ENCODE measurements at regions not wholly inside any gene's neighbourhood (a gene's known extent, or its start where the extent isn't known, plus 50 kb on each side); places are given as distances from the start of the nearest gene placed in this dataset.

GRCh38 chr3:116929505-116930222, 220.1 kb downstream of the TUSC7 start:
- DNase-seq (ENCODE audit: low read depth in 1 of 2, low spot score in 1 of 2), result no peak

GRCh38 chr3:116930786-116931185, 221.2 kb downstream of the TUSC7 start:
- DNase-seq (ENCODE audit: low read depth in 1 of 2, low spot score in 1 of 2), result no peak

GRCh38 chr3:116939091-116939490, 229.5 kb downstream of the TUSC7 start:
- no peak for DNase-seq (ENCODE audit: low read depth in 1 of 2, low spot score in 1 of 2)

- no peak for DNase-seq (ENCODE audit: low read depth in 1 of 2, low spot score in 1 of 2)
Observed at GRCh38 chr3:116939550-116939949, 230.0 kb downstream of the TUSC7 start.

- DNase-seq (ENCODE audit: low read depth in 1 of 2, low spot score in 1 of 2), result no peak
Observed at GRCh38 chr3:116940719-116941118, 231.1 kb downstream of the TUSC7 start.

- no peak for DNase-seq (ENCODE audit: low read depth in 1 of 2, low spot score in 1 of 2)
Observed at GRCh38 chr3:116946376-116946775, 236.8 kb downstream of the TUSC7 start.

- no peak for DNase-seq (ENCODE audit: low read depth in 1 of 2, low spot score in 1 of 2)
Observed at GRCh38 chr3:116947148-116947547, 237.6 kb downstream of the TUSC7 start.

- DNase-seq (ENCODE audit: low read depth in 1 of 2, low spot score in 1 of 2), result no peak
Observed at GRCh38 chr3:116947809-116948208, 238.2 kb downstream of the TUSC7 start.

GRCh38 chr3:116950301-116951055, 240.9 kb downstream of the TUSC7 start:
- no peak for DNase-seq (ENCODE audit: low read depth in 1 of 2, low spot score in 1 of 2)

GRCh38 chr3:116951610-116952009, 242.0 kb downstream of the TUSC7 start:
- DNase-seq (ENCODE audit: low read depth in 1 of 2, low spot score in 1 of 2), result no peak

- no peak for DNase-seq (ENCODE audit: low read depth in 1 of 2, low spot score in 1 of 2)
Observed at GRCh38 chr3:116958291-116958690, 248.7 kb downstream of the TUSC7 start.

- DNase-seq (ENCODE audit: low read depth in 1 of 2, low spot score in 1 of 2), result no peak
Observed at GRCh38 chr3:116961106-116961505, 251.5 kb downstream of the TUSC7 start.

GRCh38 chr3:116963802-116964201, 254.2 kb downstream of the TUSC7 start:
- no peak for DNase-seq (ENCODE audit: low read depth in 1 of 2, low spot score in 1 of 2)

- DNase-seq (ENCODE audit: low read depth in 1 of 2, low spot score in 1 of 2), result no peak
Observed at GRCh38 chr3:116966649-116967048, 257.1 kb downstream of the TUSC7 start.

- no peak for DNase-seq (ENCODE audit: low read depth in 1 of 2, low spot score in 1 of 2)
Observed at GRCh38 chr3:116969135-116969534, 259.6 kb downstream of the TUSC7 start.

GRCh38 chr3:116969646-116970045, 260.1 kb downstream of the TUSC7 start:
- no peak for DNase-seq (ENCODE audit: low read depth in 1 of 2, low spot score in 1 of 2)

GRCh38 chr3:116971531-116971930, 262.0 kb downstream of the TUSC7 start:
- no peak for DNase-seq (ENCODE audit: low read depth in 1 of 2, low spot score in 1 of 2)

GRCh38 chr3:116974702-116975101, 265.1 kb downstream of the TUSC7 start:
- no peak for DNase-seq (ENCODE audit: low read depth in 1 of 2, low spot score in 1 of 2)

- DNase-seq (ENCODE audit: low read depth in 1 of 2, low spot score in 1 of 2), result no peak
Observed at GRCh38 chr3:116977441-116977840, 267.9 kb downstream of the TUSC7 start.

GRCh38 chr3:116980099-116980498, 270.5 kb downstream of the TUSC7 start:
- DNase-seq (ENCODE audit: low read depth in 1 of 2, low spot score in 1 of 2), result no peak

GRCh38 chr3:116981089-116981488, 271.5 kb downstream of the TUSC7 start:
- no peak for DNase-seq (ENCODE audit: low read depth in 1 of 2, low spot score in 1 of 2)

- DNase-seq (ENCODE audit: low read depth in 1 of 2, low spot score in 1 of 2), result no peak
Observed at GRCh38 chr3:116984301-116984700, 274.7 kb downstream of the TUSC7 start.

Measured in activated CD4-positive, alpha-beta T cell treated with anti-CD3 and anti-CD28 coated beads, Interleukin-2, amount 50 U/mL, for 24 hours (primary cell).